PC-3 (cell line): ENCODE measurements at regions not wholly inside any gene's neighbourhood (a gene's known extent, or its start where the extent isn't known, plus 50 kb on each side); places are given as distances from the start of the nearest gene placed in this dataset.

Experiments used
- ATAC-seq: fragments of 200-7000 bp; cut with Tn5 transposase; 2 replicates; pipeline ENCODE4 v1.9.1; 2020; ENCODE audit warnings: mild to moderate bottlenecking, moderate library complexity
- BruUV-seq: library from RNA; stranded (reverse); fragments of 400-500 nt; replicated peaks from 2 replicates; lab custom pipeline; 2021; lab: Mats Ljungman, UMichigan
- CTCF ChIA-PET: fragments of 300-600 bp; sonication (Branson Sonifier 250); formaldehyde crosslinking; loops from one replicate; lab custom pipeline; 2022; ENCODE audit warnings: antibody characterized with exemption; lab: Charles Lee
- POLR2A ChIA-PET: fragments of 300-600 bp; sonication (Branson Sonifier 250); formaldehyde crosslinking; loops from one replicate; lab custom pipeline; 2022; ENCODE audit warnings: antibody characterized with exemption; ENCODE audit not compliant: unreplicated experiment; lab: Charles Lee
- DNase-seq: peaks from one replicate; pipeline ENCODE4 v3.0.0-alpha.2; 2015
- H2AFZ ChIP-seq: fragments of 300-600 bp; sonication (generic); 2 replicates; pipeline ENCODE4 v1.6.0; 2016; ENCODE audit warnings: antibody characterized with exemption, low read length
- H3F3A ChIP-seq: fragments of 300-600 bp; sonication (generic); one replicate; pipeline ENCODE4 v1.6.0; 2017; ENCODE audit warnings: antibody characterized with exemption, low read length, control low read depth, mild to moderate bottlenecking; ENCODE audit not compliant: unreplicated experiment
- H3K27ac ChIP-seq: fragments of 300-600 bp; sonication (generic); 2 replicates; pipeline ENCODE4 v1.5.1; 2016; ENCODE audit warnings: mild to moderate bottlenecking, low read length
- H3K27me3 ChIP-seq: fragments of 300-600 bp; sonication (generic); 2 replicates; pipeline ENCODE4 v1.6.1; 2016; ENCODE audit warnings: low read length, mixed read lengths
- H3K36me3 ChIP-seq: fragments of 300-600 bp; sonication (generic); 2 replicates; pipeline ENCODE4 v1.6.1; 2016; ENCODE audit warnings: low read depth, mixed run types, low read length, mixed read lengths
- H3K4me1 ChIP-seq: fragments of 300-600 bp; sonication (generic); 2 replicates; pipeline ENCODE4 v1.5.1; 2016; ENCODE audit warnings: low read length; ENCODE audit not compliant: insufficient read depth
- H3K4me2 ChIP-seq: fragments of 300-600 bp; sonication (generic); 2 replicates; pipeline ENCODE4 v1.6.0; 2016; ENCODE audit warnings: low read length
- H3K4me3 ChIP-seq: fragments of 300-600 bp; sonication (generic); 2 replicates; pipeline ENCODE4 v1.5.1; 2016; ENCODE audit warnings: mild to moderate bottlenecking, low read length, mixed read lengths
- H3K79me2 ChIP-seq: fragments of 300-600 bp; sonication (generic); 2 replicates; pipeline ENCODE4 v1.6.1; 2017; ENCODE audit warnings: low read length, mixed read lengths
- H3K9ac ChIP-seq: fragments of 300-600 bp; sonication (generic); 2 replicates; pipeline ENCODE4 v1.6.0; 2016; ENCODE audit warnings: mild to moderate bottlenecking, low read length
- H3K9me2 ChIP-seq: fragments of 300-600 bp; sonication (generic); replicated peaks from 2 replicates; pipeline ENCODE4 v1.6.1; 2016; ENCODE audit warnings: mixed run types, low read length, mixed read lengths
- H3K9me3 ChIP-seq: fragments of 300-600 bp; sonication (generic); 2 replicates; pipeline ENCODE4 v1.6.1; 2016; ENCODE audit warnings: low read length, mixed read lengths
- H4K20me1 ChIP-seq: fragments of 300-600 bp; sonication (generic); 2 replicates; pipeline ENCODE4 v1.6.1; 2016; ENCODE audit warnings: low read length, mixed read lengths
- CTCF ChIP-seq: fragments of 300-600 bp; sonication (generic); conservative IDR thresholded peaks from 2 replicates; pipeline ENCODE4 v1.5.1; 2017; ENCODE audit warnings: antibody characterized with exemption, low read depth, mild to moderate bottlenecking, low read length
- EZH2 ChIP-seq: fragments of 300-600 bp; sonication (generic); IDR thresholded peaks from one replicate; pipeline ENCODE4 v1.6.1; 2017; ENCODE audit warnings: antibody characterized with exemption, mild to moderate bottlenecking, low read length; ENCODE audit not compliant: unreplicated experiment
- EZH2phosphoT487 ChIP-seq: fragments of 300-600 bp; sonication (generic); IDR thresholded peaks from 2 replicates; pipeline ENCODE4 v1.6.1; 2018; ENCODE audit warnings: mild to moderate bottlenecking, antibody characterized with exemption, low read length, borderline replicate concordance
- intact Hi-C: fragments of 100-400 bp; cut with micrococcal nuclease; formaldehyde crosslinking; loops from 2 replicates; pipeline ENCODE4 v1.9.0; 2023

GRCh38 chr15:39321977-39322376, 258.9 kb upstream of the THBS1 start:
- DNase-seq (no peak), ATAC-seq (no peak)
- BruUV-seq, result no TSS peak
- Histone ChIP-seq H3K9ac (no peak overlapping the region), H3K4me1 (no peaks in the 10 kb centered on the region), H3K27me3 (no peaks in the 10 kb centered on the region), H3K9me2 (0 out of 2 replicates have a peak, but pooled peaks cover 4% of the 10 kb centered on the region), H3K9me3 (no peaks in the 10 kb centered on the region), H4K20me1 (no peaks in the 10 kb centered on the region), H3K4me2 (no peak overlapping the region), H3K79me2 (no peaks in the 10 kb centered on the region), H2AFZ (no peak overlapping the region), H3K4me3 (no peak overlapping the region), H3K36me3 (no peaks in the 10 kb centered on the region), H3K27ac (no peak overlapping the region), H3F3A (no peaks in the 10 kb centered on the region)
- TF ChIP-seq EZH2phosphoT487 (no peak), EZH2 (no peak), CTCF (no peak)
- intact Hi-C loops, result no loop called here
- ChIA-PET CTCF (no interaction called here), POLR2A (no interaction called here)

GRCh38 chr15:39323157-39323556, 257.7 kb upstream of the THBS1 start:
- H3K9me2 ChIP-seq, result 0 out of 2 replicates have a peak, but pooled peaks cover 4% of the 10 kb centered on the region
- intact Hi-C loops, result no loop called here
- H3K27ac ChIP-seq, result no peak overlapping the region
- no peak overlapping the region for H2AFZ ChIP-seq
- ChIA-PET POLR2A (no interaction called here), CTCF (no interaction called here)
- H3K36me3 ChIP-seq, result no peaks in the 10 kb centered on the region
- DNase-seq (no peak), ATAC-seq (no peak)
- H3K79me2 ChIP-seq, result no peaks in the 10 kb centered on the region
- no peak overlapping the region for H3K4me3 ChIP-seq
- H4K20me1 ChIP-seq, result no peaks in the 10 kb centered on the region
- no peaks in the 10 kb centered on the region for H3K27me3 ChIP-seq
- no peaks in the 10 kb centered on the region for H3F3A ChIP-seq
- no TSS peak for BruUV-seq
- no peaks in the 10 kb centered on the region for H3K9me3 ChIP-seq
- TF ChIP-seq EZH2 (no peak), CTCF (no peak), EZH2phosphoT487 (no peak)
- H3K9ac ChIP-seq, result no peak overlapping the region
- no peak overlapping the region for H3K4me2 ChIP-seq
- no peaks in the 10 kb centered on the region for H3K4me1 ChIP-seq

- H3K36me3 ChIP-seq, result no peaks in the 10 kb centered on the region
- DNase-seq (no peak), ATAC-seq (no peak)
- H3K27ac ChIP-seq, result no peak overlapping the region
- H3K9me2 ChIP-seq, result 0 out of 2 replicates have a peak, but pooled peaks cover 4% of the 10 kb centered on the region
- H3K4me3 ChIP-seq, result no peak overlapping the region
- BruUV-seq, result no TSS peak
- no peaks in the 10 kb centered on the region for H3K4me1 ChIP-seq
- ChIA-PET CTCF (no interaction called here), POLR2A (no interaction called here)
- H4K20me1 ChIP-seq, result no peaks in the 10 kb centered on the region
- H3K79me2 ChIP-seq, result no peaks in the 10 kb centered on the region
- H3K9me3 ChIP-seq, result no peaks in the 10 kb centered on the region
- TF ChIP-seq CTCF (no peak), EZH2phosphoT487 (no peak)
- H3K27me3 ChIP-seq, result no peaks in the 10 kb centered on the region
- no peak overlapping the region for H2AFZ ChIP-seq
- intact Hi-C loops, result no loop called here
- no peak overlapping the region for H3K9ac ChIP-seq
- H3F3A ChIP-seq, result no peaks in the 10 kb centered on the region
- no peak overlapping the region for H3K4me2 ChIP-seq
Observed at GRCh38 chr15:39323706-39324105, 257.2 kb upstream of the THBS1 start.
